NCI-H2196 treated with DMSO at 0.1 percent for 48 hours (cell line): ENCODE measurements at regions not wholly inside any gene's neighbourhood (a gene's known extent, or its start where the extent isn't known, plus 50 kb on each side); places are given as distances from the start of the nearest gene placed in this dataset.
"Not testable (repeated sequence)": the region's sequence is repeated elsewhere in the genome, so short reads cannot be mapped to it uniquely, and the experiment has no call there.

Source experiments
- DNase-seq: peaks from one replicate; lab custom pipeline; 2025; ENCODE audit not compliant: unreplicated experiment; lab: John Stamatoyannopoulos, UW

- DNase-seq: no peak
Measured at GRCh38 chr17:68705714-68706076, 104.5 kb upstream of the FAM20A start.

- no peak for DNase-seq
Measured at GRCh38 chr17:68704871-68705713, 103.9 kb upstream of the FAM20A start.

- DNase-seq: no peak
Measured at GRCh38 chr17:68701046-68701445, 99.9 kb upstream of the FAM20A start.

- no peak for DNase-seq
Measured at GRCh38 chr17:68700421-68700820, 99.3 kb upstream of the FAM20A start.

GRCh38 chr17:68699936-68700335 is 98.8 kb upstream of the FAM20A start:
- no peak for DNase-seq

- DNase-seq: no peak
Measured at GRCh38 chr17:68698746-68699145, 97.6 kb upstream of the FAM20A start.

- no peak for DNase-seq
Measured at GRCh38 chr17:68697850-68698361, 96.7 kb upstream of the FAM20A start.

GRCh38 chr17:68695659-68696058 is 94.5 kb upstream of the FAM20A start:
- DNase-seq: no peak

- no peak for DNase-seq
Measured at GRCh38 chr17:68694791-68695485, 93.8 kb upstream of the FAM20A start.

- no peak for DNase-seq
Measured at GRCh38 chr17:68693896-68694295, 92.7 kb upstream of the FAM20A start.

- DNase-seq: no peak
Measured at GRCh38 chr17:68693466-68693865, 92.3 kb upstream of the FAM20A start.

GRCh38 chr17:68686108-68686988 is 85.2 kb upstream of the FAM20A start:
- no peak for DNase-seq

GRCh38 chr17:68684949-68685357 is 83.8 kb upstream of the FAM20A start:
- no peak for DNase-seq

GRCh38 chr17:68682903-68683302 is 81.7 kb upstream of the FAM20A start:
- no peak for DNase-seq

- no peak for DNase-seq
Measured at GRCh38 chr17:68679882-68680281, 78.7 kb upstream of the FAM20A start.

- no peak for DNase-seq
Measured at GRCh38 chr17:68676856-68677255, 75.7 kb upstream of the FAM20A start.

GRCh38 chr17:68675723-68676122 is 74.6 kb upstream of the FAM20A start:
- no peak for DNase-seq

- DNase-seq: no peak
Measured at GRCh38 chr17:68674029-68674925, 73.1 kb upstream of the FAM20A start.

- no peak for DNase-seq
Measured at GRCh38 chr17:68670967-68671693, 70.0 kb upstream of the FAM20A start.

- DNase-seq: not testable (repeated sequence)
Measured at GRCh38 chr17:68666438-68666837, 65.3 kb upstream of the FAM20A start.
